ENCODE measurements at regions not wholly inside any gene's neighbourhood (a gene's known extent, or its start where the extent isn't known, plus 50 kb on each side); places are given as distances from the start of the nearest gene placed in this dataset.
A peak's percentile ranks its signal among the peaks of the same experiment; 100 is the strongest.

- no TSS peak for BruUV-seq (replicated peaks)
- intact Hi-C loops (cut with micrococcal nuclease; ENCODE audit: unreplicated experiment): no loop called here
- in situ Hi-C loops (cut with HindIII; ENCODE audit: low pct_unique_long_range_greater_than_20kb, low sequenced_read_pairs): no loop called here
- peaks cover 13% of the 10 kb centered on the region for H3K4me1 ChIP-seq (ENCODE audit: control insufficient read depth, insufficient read depth, low read length)
- ATAC-seq: no peak
- H3K36me3 ChIP-seq (ENCODE audit: control insufficient read depth, insufficient read depth, low read length): no peaks in the 10 kb centered on the region
- ChIA-PET CTCF (no interaction called here), POLR2A (no interaction called here)
- H3K4me3 ChIP-seq (ENCODE audit: low read depth in 2 of 2, low read length in 2 of 2): no peak overlapping the region
- no peaks in the 10 kb centered on the region for H3K9me3 ChIP-seq (ENCODE audit: control insufficient read depth, insufficient read depth, low read depth, low read length)
- no peaks in the 10 kb centered on the region for H3K27me3 ChIP-seq (ENCODE audit: control insufficient read depth, insufficient read depth, low read length)
- peak overlapping the region; percentile 69 for H3K27ac ChIP-seq (ENCODE audit: low read length)
- DNase-seq (ENCODE audit: low read depth, low spot score): peak; percentile 28
- TF ChIP-seq TCF7L2 (IDR thresholded peaks at IDR 0.05; ENCODE audit: low read depth, low read length) (no peak), POLR2AphosphoS5 (IDR thresholded peaks at IDR 0.05; ENCODE audit: low read depth, low read length) (no peak), REST (IDR thresholded peaks at IDR 0.05; ENCODE audit: insufficient read depth in 1 of 2, low read depth in 2 of 2, low read length in 1 of 2) (no peak), SIN3A (IDR thresholded peaks at IDR 0.05; ENCODE audit: borderline replicate concordance, insufficient read depth, low read depth, low read length) (no peak), CTCF (IDR thresholded peaks at IDR 0.05) (no peak)
These were observed 123.0 kb upstream of the CPEB4 start for GRCh38 chr5:173765029-173765644.

GRCh38 chr5:173765661-173766060, 122.5 kb upstream of the CPEB4 start:
- H3K9me3 ChIP-seq (ENCODE audit: control insufficient read depth, insufficient read depth, low read depth, low read length): no peaks in the 10 kb centered on the region
- peak overlapping the region; percentile 69 for H3K27ac ChIP-seq (ENCODE audit: low read length)
- ChIA-PET CTCF (no interaction called here), POLR2A (no interaction called here)
- peaks cover 13% of the 10 kb centered on the region for H3K4me1 ChIP-seq (ENCODE audit: control insufficient read depth, insufficient read depth, low read length)
- H3K27me3 ChIP-seq (ENCODE audit: control insufficient read depth, insufficient read depth, low read length): no peaks in the 10 kb centered on the region
- no peak for DNase-seq (ENCODE audit: low read depth, low spot score)
- in situ Hi-C loops (cut with HindIII; ENCODE audit: low pct_unique_long_range_greater_than_20kb, low sequenced_read_pairs) (no loop called here), intact Hi-C loops (cut with micrococcal nuclease; ENCODE audit: unreplicated experiment) (no loop called here)
- H3K36me3 ChIP-seq (ENCODE audit: control insufficient read depth, insufficient read depth, low read length): no peaks in the 10 kb centered on the region
- TF ChIP-seq POLR2AphosphoS5 (IDR thresholded peaks at IDR 0.05; ENCODE audit: low read depth, low read length): no peak
- TF ChIP-seq REST (IDR thresholded peaks at IDR 0.05; ENCODE audit: insufficient read depth in 1 of 2, low read depth in 2 of 2, low read length in 1 of 2): no peak
- no peak for TF ChIP-seq SIN3A (IDR thresholded peaks at IDR 0.05; ENCODE audit: borderline replicate concordance, insufficient read depth, low read depth, low read length)
- TF ChIP-seq TCF7L2 (IDR thresholded peaks at IDR 0.05; ENCODE audit: low read depth, low read length): no peak
- no peak for TF ChIP-seq CTCF (IDR thresholded peaks at IDR 0.05)
- no peak overlapping the region for H3K4me3 ChIP-seq (ENCODE audit: low read depth in 2 of 2, low read length in 2 of 2)
- no peak for ATAC-seq
- no TSS peak for BruUV-seq (replicated peaks)
